GM18519 (cell line): ENCODE measurements at regions not wholly inside any gene's neighbourhood (a gene's known extent, or its start where the extent isn't known, plus 50 kb on each side); places are given as distances from the start of the nearest gene placed in this dataset.
"Not testable (repeated sequence)": the region's sequence is repeated elsewhere in the genome, so short reads cannot be mapped to it uniquely, and the experiment has no call there.

Source experiments
- ATAC-seq: cut with Tn5 transposase; IDR thresholded peaks from one replicate; pipeline ENCODE4 v1.9.1; 2021; ENCODE audit warnings: mild to moderate bottlenecking, moderate library complexity; ENCODE audit not compliant: unreplicated experiment, low FRiP score

DNA sequence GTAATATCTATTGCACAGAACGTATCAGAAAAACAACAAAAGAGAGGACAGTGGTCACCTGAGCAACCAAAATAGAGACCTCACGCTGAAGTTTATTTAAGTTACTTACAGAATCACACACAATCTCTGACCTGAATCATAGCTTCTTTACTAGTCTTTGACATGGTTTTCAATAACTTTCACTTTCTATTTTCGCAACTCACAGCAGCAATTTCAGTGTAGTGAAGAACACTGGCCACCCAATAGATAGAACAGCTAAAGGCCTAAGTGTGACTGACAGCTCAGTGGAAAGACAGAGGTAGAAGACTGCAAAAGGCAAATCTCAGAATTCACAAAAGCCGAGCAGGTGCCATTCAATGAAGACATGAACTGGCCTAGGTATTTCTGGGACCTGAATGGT lies 435.6 kb upstream of the CHRM3 start:
- no peak for ATAC-seq

DNA sequence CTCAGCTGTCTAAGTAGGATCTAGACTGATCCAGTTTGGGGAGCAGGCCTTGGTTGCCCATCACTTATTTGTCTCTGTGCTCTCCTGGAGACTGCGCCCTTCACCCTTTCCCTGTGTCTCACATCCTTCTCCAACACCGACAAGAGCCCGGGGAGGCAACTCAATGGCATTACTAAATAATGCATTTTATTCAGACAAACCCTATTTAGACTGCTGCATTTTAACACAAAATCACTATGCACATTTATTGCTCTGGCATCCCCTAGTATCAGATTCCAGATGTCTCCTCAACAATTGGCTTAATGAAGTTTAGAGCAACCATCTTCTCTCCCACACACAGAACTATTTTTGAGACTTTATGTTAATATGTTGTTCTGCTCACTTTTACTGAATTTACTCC lies 436.4 kb upstream of the CHRM3 start:
- ATAC-seq = no peak

DNA sequence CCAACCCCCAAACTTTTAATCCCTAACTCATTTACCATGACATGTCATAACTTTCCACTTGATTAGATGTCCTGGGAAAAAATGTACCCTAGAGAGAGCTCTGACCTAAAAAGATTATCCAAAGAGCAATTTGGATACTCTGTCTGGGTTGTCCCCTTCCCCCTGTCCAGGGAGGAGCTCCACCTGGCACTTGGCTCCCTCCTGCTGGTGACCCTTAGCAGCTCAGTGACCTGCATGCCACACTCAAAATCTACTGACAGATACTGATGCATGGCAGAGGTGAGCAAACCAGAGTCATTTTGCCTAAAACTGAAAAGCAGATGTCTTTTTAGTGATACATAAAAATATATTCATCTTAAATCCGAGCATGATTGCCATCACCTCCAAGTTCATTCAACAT lies 442.3 kb upstream of the CHRM3 start:
- ATAC-seq = no peak

- no peak for ATAC-seq
These were observed 458.5 kb upstream of the CHRM3 start for GRCh38 chr1:238927899-238928298.

- ATAC-seq = no peak
These were observed 469.5 kb upstream of the CHRM3 start for GRCh38 chr1:238916828-238917227.

- no peak for ATAC-seq
These were observed 472.0 kb upstream of the CHRM3 start for GRCh38 chr1:238914346-238914745.

GRCh38 chr1:238913210-238913609 lies 473.2 kb upstream of the CHRM3 start:
- no peak for ATAC-seq

DNA sequence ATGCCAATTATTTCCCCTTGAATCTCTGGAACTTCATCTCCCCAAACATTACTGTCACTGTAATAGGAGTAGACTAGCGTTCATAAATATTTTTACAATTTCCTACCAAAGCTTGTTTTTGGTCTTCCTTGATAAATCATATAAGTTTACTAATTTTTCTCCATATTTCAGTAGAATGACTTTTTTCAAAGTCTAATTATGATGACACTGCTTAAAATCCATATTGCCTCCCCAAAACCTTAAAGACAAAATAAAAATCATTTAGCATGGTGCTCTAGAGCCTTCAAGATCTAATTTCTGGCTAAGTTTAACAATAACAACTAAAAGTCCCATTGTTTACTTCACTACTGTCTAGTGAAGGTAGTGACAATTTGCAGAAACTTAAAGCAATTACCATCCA lies 474.2 kb upstream of the CHRM3 start:
- ATAC-seq = no peak

DNA sequence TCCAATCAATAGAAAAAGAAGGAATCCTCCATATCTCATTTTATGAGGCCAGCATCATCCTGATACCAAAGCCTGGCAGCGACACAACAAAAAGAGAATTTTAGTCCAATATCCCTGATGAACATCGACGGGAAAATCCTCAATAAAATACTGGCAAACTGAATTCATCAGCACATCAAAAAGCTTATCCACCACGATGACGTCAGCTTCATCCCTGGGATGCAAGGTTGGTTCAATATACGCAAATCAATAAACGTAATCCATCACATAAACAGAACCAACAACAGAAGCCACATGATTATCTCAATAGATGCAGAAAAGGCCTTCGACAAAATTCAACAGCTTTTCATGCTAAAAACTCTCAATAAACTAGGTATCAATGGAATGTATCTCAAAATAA lies 483.6 kb upstream of the CHRM3 start:
- not testable (repeated sequence) for ATAC-seq

DNA sequence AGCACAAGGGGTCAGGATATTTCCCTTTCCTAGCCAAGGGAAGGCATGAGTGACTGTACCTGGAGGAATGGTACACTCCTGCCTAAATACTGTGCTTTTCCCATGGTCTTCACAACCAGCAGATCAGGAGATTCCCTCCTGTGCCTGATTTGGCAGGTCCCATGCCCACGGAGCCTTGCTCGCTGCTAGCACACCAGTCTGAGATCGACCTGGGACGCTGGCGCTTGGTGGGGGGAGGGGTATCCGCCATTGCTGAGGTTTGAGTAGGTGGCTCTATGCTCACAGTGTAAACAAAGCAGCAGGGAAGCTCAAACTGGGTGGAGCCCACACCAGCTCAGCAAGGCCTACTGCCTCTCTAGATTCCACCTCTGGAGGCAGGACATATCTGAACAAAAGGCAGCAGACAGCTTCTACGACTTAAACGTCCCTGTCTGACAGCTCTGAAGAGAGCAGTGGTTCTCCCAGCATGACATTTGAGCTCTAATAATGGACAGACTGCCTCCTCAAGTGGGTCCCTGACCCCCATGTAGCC lies 486.0 kb upstream of the CHRM3 start:
- no peak for ATAC-seq

DNA sequence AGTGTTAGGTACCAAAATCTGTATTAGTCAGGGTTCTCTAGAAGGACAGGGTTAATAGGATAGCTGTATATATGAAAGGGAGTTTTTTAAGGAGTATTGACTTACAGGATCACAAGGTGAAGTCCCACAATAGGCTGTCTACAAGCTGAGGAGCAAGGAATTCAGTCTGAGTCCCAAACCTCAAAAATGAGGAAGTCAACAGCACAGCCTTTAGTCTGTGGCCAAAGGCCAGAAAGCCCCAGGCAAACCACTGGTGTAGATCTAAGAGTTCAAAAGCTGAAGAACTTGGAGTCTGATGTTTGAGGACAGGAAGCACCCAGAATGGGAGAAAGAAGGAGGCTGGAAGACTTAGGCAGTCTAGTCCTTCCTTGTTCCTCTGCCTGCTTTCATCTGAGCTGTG lies 487.5 kb upstream of the CHRM3 start:
- ATAC-seq = no peak

GRCh38 chr1:238895911-238896310 lies 490.5 kb upstream of the CHRM3 start:
- no peak for ATAC-seq

GRCh38 chr1:238892612-238893011 lies 493.8 kb upstream of the CHRM3 start:
- no peak for ATAC-seq

- ATAC-seq = no peak
These were observed 524.9 kb upstream of the CHRM3 start for GRCh38 chr1:238861342-238862066.

DNA sequence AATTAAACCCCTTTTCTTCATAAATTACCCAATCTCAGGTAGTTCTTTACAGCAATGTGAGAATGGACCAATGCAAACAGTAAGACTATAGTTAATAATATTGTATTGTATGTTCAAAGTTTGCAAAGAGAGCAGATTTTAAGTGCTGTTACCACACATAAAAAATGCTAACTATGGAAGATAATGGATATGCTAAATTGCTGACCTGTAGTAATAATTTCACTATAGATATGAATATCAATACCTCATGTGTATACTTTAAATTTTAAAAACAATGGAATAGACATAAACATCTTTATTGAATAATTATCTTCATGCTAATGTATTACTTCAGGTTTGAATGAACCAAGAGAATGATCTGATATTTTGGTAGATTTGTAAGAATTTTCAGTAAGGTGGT lies 552.4 kb upstream of the CHRM3 start:
- no peak for ATAC-seq

- no peak for ATAC-seq
These were observed 554.3 kb upstream of the CHRM3 start for GRCh38 chr1:238832106-238832505.

DNA sequence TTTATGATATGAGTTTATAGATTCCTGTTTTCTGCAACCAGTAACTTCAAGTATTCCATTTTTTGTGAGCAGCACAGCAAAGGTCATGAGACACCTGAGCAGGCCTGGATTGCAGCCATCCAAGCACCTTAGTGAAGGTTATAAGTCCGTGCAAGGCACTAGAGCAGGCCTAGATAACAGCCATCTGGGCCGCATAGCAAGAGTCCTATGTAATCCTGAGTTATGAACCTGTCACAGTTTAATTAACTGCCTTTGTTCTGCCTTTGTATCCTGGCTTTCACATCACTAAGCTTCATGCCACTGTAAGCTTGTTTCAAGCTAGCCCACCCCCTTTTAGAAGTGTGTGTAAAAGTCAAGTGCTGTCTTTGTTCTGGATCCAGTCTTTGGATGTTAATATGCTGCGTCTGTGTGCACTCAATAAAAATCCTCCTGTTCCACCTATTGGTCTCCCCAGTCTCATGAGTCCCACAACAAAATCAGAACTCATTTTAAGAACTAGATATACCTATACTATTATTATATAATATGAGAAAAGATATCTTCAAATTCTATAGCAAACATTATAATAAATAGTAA lies 556.2 kb upstream of the CHRM3 start:
- ATAC-seq = no peak

DNA sequence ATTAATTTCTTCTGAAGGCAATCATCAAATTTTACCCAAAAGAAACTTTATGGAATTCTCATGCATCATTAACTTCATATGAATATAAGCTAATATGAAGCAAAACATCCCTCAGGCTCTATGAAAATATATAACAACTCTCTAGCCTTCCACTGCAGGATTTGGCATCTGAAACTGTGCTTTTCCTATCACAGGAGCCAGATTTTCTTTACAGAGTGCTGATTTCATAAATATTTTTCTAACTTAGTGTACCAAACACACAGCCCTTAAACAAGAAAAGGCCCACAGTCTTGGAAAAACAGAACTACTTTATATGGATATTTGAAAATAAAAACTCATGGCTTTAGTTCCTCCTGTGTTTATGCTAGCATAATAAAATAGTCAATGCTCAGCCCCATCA lies 559.5 kb upstream of the CHRM3 start:
- no peak for ATAC-seq

GRCh38 chr1:238823416-238823815 lies 563.0 kb upstream of the CHRM3 start:
- ATAC-seq = no peak

- ATAC-seq = no peak
These were observed 575.0 kb upstream of the CHRM3 start for GRCh38 chr1:238811211-238811879.

GRCh38 chr1:238790882-238791281 lies 595.5 kb upstream of the CHRM3 start:
- ATAC-seq = no peak
